HL-60 (cell line): ENCODE measurements at regions not wholly inside any gene's neighbourhood (a gene's known extent, or its start where the extent isn't known, plus 50 kb on each side); places are given as distances from the start of the nearest gene placed in this dataset.
"Not testable (repeated sequence)": the region's sequence is repeated elsewhere in the genome, so short reads cannot be mapped to it uniquely, and the experiment has no call there.

Experiments
- DNase-seq, 2 experiments: peaks; one replicate each; pipeline ENCODE4 v3.0.0-alpha.2; 2010 to 2020; ENCODE audit warnings: low read depth in 1 of 2, low spot score in 1 of 2
- H3K27ac ChIP-seq: fragments of 250-450 bp; sonication (Bioruptor Pico); replicated peaks from 2 replicates; pipeline ENCODE4 v1.5.1; 2020; ENCODE audit warnings: mild to moderate bottlenecking, moderate library complexity
- H3K27me3 ChIP-seq: fragments of 250-450 bp; sonication (Bioruptor Pico); 2 replicates; pipeline ENCODE4 v1.5.1; 2021; ENCODE audit warnings: mild to moderate bottlenecking, moderate library complexity; ENCODE audit not compliant: insufficient read depth, poor library complexity, severe bottlenecking
- H3K4me3 ChIP-seq: replicated peaks from 2 replicates; pipeline ENCODE4 v1.5.1; 2011; ENCODE audit warnings: mild to moderate bottlenecking, control low read depth, low read length; ENCODE audit not compliant: insufficient read depth
- GABPA ChIP-seq: IDR thresholded peaks from 2 replicates; pipeline ENCODE4 v1.6.1; 2012; ENCODE audit warnings: low read depth
- POLR2AphosphoS5 ChIP-seq: IDR thresholded peaks from 2 replicates; pipeline ENCODE4 v1.6.1; 2012; ENCODE audit warnings: low read depth
- SPI1 ChIP-seq: IDR thresholded peaks from 2 replicates; pipeline ENCODE4 v1.6.1; 2012; ENCODE audit warnings: low read depth, mild to moderate bottlenecking, borderline replicate concordance
- TF ChIP-seq, protein P1 (sequence below): IDR thresholded peaks from one replicate; pipeline ENCODE4 v1.5.1; 2011; ENCODE audit warnings: low read length, control low read depth, inconsistent platforms; ENCODE audit not compliant: insufficient read depth
- TF ChIP-seq, protein P2 (sequence below): IDR thresholded peaks from 2 replicates; pipeline ENCODE4 v1.6.1; 2012; ENCODE audit warnings: low read depth; ENCODE audit not compliant: insufficient replicate concordance

DNA sequence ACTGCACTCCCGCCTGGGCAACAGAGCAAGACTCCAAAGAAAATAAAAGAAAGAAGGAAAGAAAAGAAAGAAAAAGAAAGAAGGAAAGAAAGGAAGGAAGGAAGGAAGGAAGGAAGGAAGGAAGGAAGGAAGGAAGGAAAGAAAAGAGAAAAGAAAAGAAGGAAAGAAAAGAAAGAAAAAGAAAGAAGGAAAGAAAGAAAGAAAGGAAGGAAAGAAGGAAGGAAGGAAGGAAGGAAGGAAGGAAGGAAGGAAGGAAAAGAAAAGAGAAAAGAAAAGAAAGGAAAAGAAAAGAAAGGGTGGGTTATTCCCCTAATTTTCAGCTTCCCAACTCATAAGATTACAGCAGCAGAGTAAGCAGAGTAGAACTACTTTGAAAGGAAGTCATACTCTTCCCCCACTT is 64.4 kb downstream of the TMEM200C start:
- not testable (repeated sequence) for DNase-seq, H3K27me3 ChIP-seq, H3K4me3 ChIP-seq, H3K27ac ChIP-seq

DNA sequence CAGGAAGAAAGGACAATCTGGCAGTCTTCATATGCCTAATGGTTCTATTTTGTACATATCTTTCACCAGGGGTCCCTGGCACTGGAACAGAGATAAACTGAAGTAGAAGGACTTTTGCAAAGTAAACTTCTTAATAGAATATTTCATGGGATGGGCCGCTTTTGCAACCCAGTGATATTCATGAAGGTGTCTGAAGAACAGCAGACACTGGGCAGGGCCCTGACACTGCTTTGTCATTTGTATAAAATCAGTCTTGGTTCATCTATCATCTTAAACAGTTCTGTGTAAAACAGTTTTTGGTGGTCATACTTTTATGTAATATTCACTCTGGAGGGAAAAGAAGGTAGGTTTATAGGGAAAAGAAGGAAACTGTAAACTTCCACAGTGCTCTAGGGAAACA is 66.4 kb downstream of the TMEM200C start:
- Histone ChIP-seq H3K4me3 (no peak overlapping the region), H3K27me3 (no peaks in the 10 kb centered on the region), H3K27ac (no peak overlapping the region)
- DNase-seq = no peak
- TF ChIP-seq, protein P1, sequence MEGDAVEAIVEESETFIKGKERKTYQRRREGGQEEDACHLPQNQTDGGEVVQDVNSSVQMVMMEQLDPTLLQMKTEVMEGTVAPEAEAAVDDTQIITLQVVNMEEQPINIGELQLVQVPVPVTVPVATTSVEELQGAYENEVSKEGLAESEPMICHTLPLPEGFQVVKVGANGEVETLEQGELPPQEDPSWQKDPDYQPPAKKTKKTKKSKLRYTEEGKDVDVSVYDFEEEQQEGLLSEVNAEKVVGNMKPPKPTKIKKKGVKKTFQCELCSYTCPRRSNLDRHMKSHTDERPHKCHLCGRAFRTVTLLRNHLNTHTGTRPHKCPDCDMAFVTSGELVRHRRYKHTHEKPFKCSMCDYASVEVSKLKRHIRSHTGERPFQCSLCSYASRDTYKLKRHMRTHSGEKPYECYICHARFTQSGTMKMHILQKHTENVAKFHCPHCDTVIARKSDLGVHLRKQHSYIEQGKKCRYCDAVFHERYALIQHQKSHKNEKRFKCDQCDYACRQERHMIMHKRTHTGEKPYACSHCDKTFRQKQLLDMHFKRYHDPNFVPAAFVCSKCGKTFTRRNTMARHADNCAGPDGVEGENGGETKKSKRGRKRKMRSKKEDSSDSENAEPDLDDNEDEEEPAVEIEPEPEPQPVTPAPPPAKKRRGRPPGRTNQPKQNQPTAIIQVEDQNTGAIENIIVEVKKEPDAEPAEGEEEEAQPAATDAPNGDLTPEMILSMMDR = no peak
- TF ChIP-seq, protein P2, sequence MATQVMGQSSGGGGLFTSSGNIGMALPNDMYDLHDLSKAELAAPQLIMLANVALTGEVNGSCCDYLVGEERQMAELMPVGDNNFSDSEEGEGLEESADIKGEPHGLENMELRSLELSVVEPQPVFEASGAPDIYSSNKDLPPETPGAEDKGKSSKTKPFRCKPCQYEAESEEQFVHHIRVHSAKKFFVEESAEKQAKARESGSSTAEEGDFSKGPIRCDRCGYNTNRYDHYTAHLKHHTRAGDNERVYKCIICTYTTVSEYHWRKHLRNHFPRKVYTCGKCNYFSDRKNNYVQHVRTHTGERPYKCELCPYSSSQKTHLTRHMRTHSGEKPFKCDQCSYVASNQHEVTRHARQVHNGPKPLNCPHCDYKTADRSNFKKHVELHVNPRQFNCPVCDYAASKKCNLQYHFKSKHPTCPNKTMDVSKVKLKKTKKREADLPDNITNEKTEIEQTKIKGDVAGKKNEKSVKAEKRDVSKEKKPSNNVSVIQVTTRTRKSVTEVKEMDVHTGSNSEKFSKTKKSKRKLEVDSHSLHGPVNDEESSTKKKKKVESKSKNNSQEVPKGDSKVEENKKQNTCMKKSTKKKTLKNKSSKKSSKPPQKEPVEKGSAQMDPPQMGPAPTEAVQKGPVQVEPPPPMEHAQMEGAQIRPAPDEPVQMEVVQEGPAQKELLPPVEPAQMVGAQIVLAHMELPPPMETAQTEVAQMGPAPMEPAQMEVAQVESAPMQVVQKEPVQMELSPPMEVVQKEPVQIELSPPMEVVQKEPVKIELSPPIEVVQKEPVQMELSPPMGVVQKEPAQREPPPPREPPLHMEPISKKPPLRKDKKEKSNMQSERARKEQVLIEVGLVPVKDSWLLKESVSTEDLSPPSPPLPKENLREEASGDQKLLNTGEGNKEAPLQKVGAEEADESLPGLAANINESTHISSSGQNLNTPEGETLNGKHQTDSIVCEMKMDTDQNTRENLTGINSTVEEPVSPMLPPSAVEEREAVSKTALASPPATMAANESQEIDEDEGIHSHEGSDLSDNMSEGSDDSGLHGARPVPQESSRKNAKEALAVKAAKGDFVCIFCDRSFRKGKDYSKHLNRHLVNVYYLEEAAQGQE = no peak
- TF ChIP-seq GABPA (no peak), SPI1 (no peak), POLR2AphosphoS5 (no peak)

DNA sequence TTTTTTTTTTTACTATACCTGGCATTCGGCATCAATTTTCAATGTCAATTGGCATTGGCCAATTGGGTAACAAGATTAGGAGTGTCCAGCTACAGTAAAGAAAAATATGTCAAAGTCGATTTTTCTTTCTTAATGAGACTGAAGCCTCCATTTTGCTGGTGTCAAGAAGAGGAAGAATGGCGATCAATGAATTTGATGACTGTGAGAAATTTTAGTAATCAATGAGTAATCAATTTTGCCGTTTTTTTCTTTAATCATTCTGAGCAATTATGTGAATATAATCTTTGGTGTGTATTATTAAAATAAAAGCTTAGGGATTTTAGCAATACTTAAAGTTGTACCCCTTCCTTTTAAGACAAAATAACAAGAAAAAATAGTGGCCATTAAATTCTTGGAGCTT is 69.7 kb downstream of the TMEM200C start:
- no peak for DNase-seq
- H3K4me3 ChIP-seq = no peak overlapping the region
- H3K27me3 ChIP-seq = no peaks in the 10 kb centered on the region
- TF ChIP-seq, protein P1 = no peak
- TF ChIP-seq, protein P2 = no peak
- TF ChIP-seq GABPA (no peak), POLR2AphosphoS5 (no peak)
- no peak overlapping the region for H3K27ac ChIP-seq

DNA sequence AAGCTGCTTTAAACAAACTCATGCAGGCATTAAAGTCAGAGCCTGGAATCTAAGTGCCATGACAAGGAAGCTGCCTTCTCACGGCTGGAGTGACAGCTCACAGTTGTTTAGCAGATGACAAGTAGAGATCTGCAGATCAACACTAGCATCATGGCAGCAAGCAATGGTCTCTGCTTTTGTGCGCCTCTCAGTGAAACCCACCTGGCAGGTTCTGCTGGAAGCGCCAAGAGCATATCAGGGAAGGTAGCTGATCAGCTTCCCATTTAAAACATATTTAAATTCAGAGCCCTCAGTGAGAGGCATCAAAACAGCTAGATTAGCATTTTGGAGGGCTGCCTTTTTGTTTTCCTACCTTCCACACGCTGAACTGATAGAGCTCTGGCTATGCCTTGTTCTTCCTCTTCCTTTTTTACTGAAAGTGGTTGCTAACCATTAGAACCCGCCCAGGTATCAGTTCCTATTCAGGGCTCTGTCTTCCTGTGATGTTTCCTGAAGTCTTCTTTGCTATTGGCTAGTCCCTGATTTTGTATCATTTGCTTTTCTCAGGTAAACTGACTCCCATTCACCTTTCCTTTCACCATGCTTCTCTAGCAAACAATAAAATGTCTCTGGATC is 70.8 kb downstream of the TMEM200C start:
- TF ChIP-seq SPI1 = no peak
- no peak for TF ChIP-seq POLR2AphosphoS5
- TF ChIP-seq, protein P2 = no peak
- TF ChIP-seq, protein P1 = no peak
- TF ChIP-seq GABPA = no peak
- no peak overlapping the region for H3K27ac ChIP-seq
- no peak for DNase-seq
- H3K27me3 ChIP-seq = no peaks in the 10 kb centered on the region
- no peak overlapping the region for H3K4me3 ChIP-seq
